ENCODE measurements at regions not wholly inside any gene's neighbourhood (a gene's known extent, or its start where the extent isn't known, plus 50 kb on each side); places are given as distances from the start of the nearest gene placed in this dataset.

DNA sequence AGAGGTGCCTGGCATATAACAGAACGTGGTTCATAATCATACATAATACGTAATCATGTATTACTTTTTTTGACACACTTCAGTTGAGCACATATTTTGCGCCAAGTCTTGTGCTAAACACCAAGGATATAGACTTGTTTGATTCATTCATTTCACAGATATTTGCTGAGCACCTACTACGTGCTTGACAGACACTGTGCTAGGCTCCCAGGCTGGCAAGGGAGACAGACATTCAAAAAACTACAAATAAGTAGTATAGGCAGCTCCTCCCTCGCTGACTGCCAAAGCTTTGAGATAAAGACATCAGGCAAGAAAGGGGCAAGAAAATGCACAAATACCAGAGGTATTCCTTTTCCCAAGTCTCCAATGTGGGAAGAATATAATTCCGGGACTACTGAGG is 122.5 kb upstream of the CPEB4 start:
- no peak for TF ChIP-seq CTCF (IDR thresholded peaks at IDR 0.05)
- Mint-ChIP-seq H3K9me3 (no peaks in the 10 kb centered on the region), H3K4me3 (no peak overlapping the region), H3K27me3 (ENCODE audit: low read depth, poor library complexity) (peaks cover 11% of the 10 kb centered on the region), H3K36me3 (ENCODE audit: low read depth) (no peaks in the 10 kb centered on the region), H3K4me1 (peaks cover 64% of the 10 kb centered on the region), H3K27ac (no peak overlapping the region)
- no peak for DNase-seq

- Mint-ChIP-seq H3K4me3 (no peak overlapping the region), H3K27ac (no peak overlapping the region), H3K27me3 (ENCODE audit: low read depth, poor library complexity) (peaks cover 13% of the 10 kb centered on the region), H3K4me1 (peaks cover 56% of the 10 kb centered on the region), H3K9me3 (no peaks in the 10 kb centered on the region), H3K36me3 (ENCODE audit: low read depth) (no peaks in the 10 kb centered on the region)
- no peak for TF ChIP-seq CTCF (IDR thresholded peaks at IDR 0.05)
- DNase-seq: no peak
These were observed 120.4 kb upstream of the CPEB4 start for GRCh38 chr5:173767574-173768266.

- no peak for DNase-seq
- no peaks in the 10 kb centered on the region for H3K9me3 Mint-ChIP-seq
- peaks cover 17% of the 10 kb centered on the region for H3K27me3 Mint-ChIP-seq (ENCODE audit: low read depth, poor library complexity)
- H3K4me1 Mint-ChIP-seq: peaks cover 49% of the 10 kb centered on the region
- H3K36me3 Mint-ChIP-seq (ENCODE audit: low read depth): no peaks in the 10 kb centered on the region
- no peak overlapping the region for H3K4me3 Mint-ChIP-seq
- TF ChIP-seq CTCF (IDR thresholded peaks at IDR 0.05): no peak
- H3K27ac Mint-ChIP-seq: no peak overlapping the region
These were observed 119.8 kb upstream of the CPEB4 start for GRCh38 chr5:173768267-173768806.

GRCh38 chr5:173768891-173769290 is 119.3 kb upstream of the CPEB4 start:
- no peaks in the 10 kb centered on the region for H3K9me3 Mint-ChIP-seq
- DNase-seq: no peak
- H3K4me1 Mint-ChIP-seq: peaks cover 44% of the 10 kb centered on the region
- H3K4me3 Mint-ChIP-seq: no peak overlapping the region
- no peak overlapping the region for H3K27ac Mint-ChIP-seq
- peaks cover 21% of the 10 kb centered on the region for H3K27me3 Mint-ChIP-seq (ENCODE audit: low read depth, poor library complexity)
- no peak for TF ChIP-seq CTCF (IDR thresholded peaks at IDR 0.05)
- no peaks in the 10 kb centered on the region for H3K36me3 Mint-ChIP-seq (ENCODE audit: low read depth)

- Mint-ChIP-seq H3K36me3 (ENCODE audit: low read depth) (no peaks in the 10 kb centered on the region), H3K9me3 (no peaks in the 10 kb centered on the region)
- no peak for DNase-seq
These were observed 117.5 kb upstream of the CPEB4 start for GRCh38 chr5:173770637-173771036.

More at GRCh38 chr5:173770637-173771036, 117.5 kb upstream of the CPEB4 start:
- Mint-ChIP-seq H3K27me3 (ENCODE audit: low read depth, poor library complexity) (peaks cover 28% of the 10 kb centered on the region), H3K27ac (no peak overlapping the region), H3K4me3 (no peak overlapping the region), H3K4me1 (peaks cover 27% of the 10 kb centered on the region)
- no peak for TF ChIP-seq CTCF (IDR thresholded peaks at IDR 0.05)
